ENCODE measurements at regions not wholly inside any gene's neighbourhood (a gene's known extent, or its start where the extent isn't known, plus 50 kb on each side); places are given as distances from the start of the nearest gene placed in this dataset.

GRCh38 chr11:131099013-131099412 lies 182.7 kb upstream of the SNX19 start:
- DNase-seq (ENCODE audit: low read depth) = peak; percentile 50
- no peak for TF ChIP-seq CTCF (conservative IDR thresholded peaks at IDR 0.05; ENCODE audit: control insufficient read depth, insufficient read depth, low read depth, low read length)
- no peak overlapping the region for H3K4me3 ChIP-seq (ENCODE audit: control insufficient read depth, low read depth, low read length)

GRCh38 chr11:131099746-131100145 lies 183.5 kb upstream of the SNX19 start:
- no peak for DNase-seq (ENCODE audit: low read depth)
- TF ChIP-seq CTCF (conservative IDR thresholded peaks at IDR 0.05; ENCODE audit: control insufficient read depth, insufficient read depth, low read depth, low read length) = no peak
- no peak overlapping the region for H3K4me3 ChIP-seq (ENCODE audit: control insufficient read depth, low read depth, low read length)

- no peak for TF ChIP-seq CTCF (conservative IDR thresholded peaks at IDR 0.05; ENCODE audit: control insufficient read depth, insufficient read depth, low read depth, low read length)
- no peak overlapping the region for H3K4me3 ChIP-seq (ENCODE audit: control insufficient read depth, low read depth, low read length)
- DNase-seq (ENCODE audit: low read depth) = peak; percentile 12
Observed at GRCh38 chr11:131108760-131109159, 192.5 kb upstream of the SNX19 start.

GRCh38 chr11:131109257-131109656 lies 193.0 kb upstream of the SNX19 start:
- no peak overlapping the region for H3K4me3 ChIP-seq (ENCODE audit: control insufficient read depth, low read depth, low read length)
- DNase-seq (ENCODE audit: low read depth) = peak; percentile 53
- no peak for TF ChIP-seq CTCF (conservative IDR thresholded peaks at IDR 0.05; ENCODE audit: control insufficient read depth, insufficient read depth, low read depth, low read length)

GRCh38 chr11:131109790-131110189 lies 193.5 kb upstream of the SNX19 start:
- no peak overlapping the region for H3K4me3 ChIP-seq (ENCODE audit: control insufficient read depth, low read depth, low read length)
- TF ChIP-seq CTCF (conservative IDR thresholded peaks at IDR 0.05; ENCODE audit: control insufficient read depth, insufficient read depth, low read depth, low read length) = no peak
- DNase-seq (ENCODE audit: low read depth) = no peak

- no peak overlapping the region for H3K4me3 ChIP-seq (ENCODE audit: control insufficient read depth, low read depth, low read length)
- no peak for DNase-seq (ENCODE audit: low read depth)
Observed at GRCh38 chr11:131111775-131112174, 195.5 kb upstream of the SNX19 start.

More at GRCh38 chr11:131111775-131112174, 195.5 kb upstream of the SNX19 start:
- TF ChIP-seq CTCF (conservative IDR thresholded peaks at IDR 0.05; ENCODE audit: control insufficient read depth, insufficient read depth, low read depth, low read length) = no peak
